PC-3 (cell line): ENCODE measurements at regions not wholly inside any gene's neighbourhood (a gene's known extent, or its start where the extent isn't known, plus 50 kb on each side); places are given as distances from the start of the nearest gene placed in this dataset.
"Not testable (repeated sequence)": the region's sequence is repeated elsewhere in the genome, so short reads cannot be mapped to it uniquely, and the experiment has no call there.

Experiments
- CTCF ChIP-seq: fragments of 300-600 bp; sonication (generic); conservative IDR thresholded peaks from 2 replicates; pipeline ENCODE4 v1.5.1; 2017; ENCODE audit warnings: antibody characterized with exemption, low read depth, mild to moderate bottlenecking, low read length
- EZH2 ChIP-seq: fragments of 300-600 bp; sonication (generic); IDR thresholded peaks from one replicate; pipeline ENCODE4 v1.6.1; 2017; ENCODE audit warnings: antibody characterized with exemption, mild to moderate bottlenecking, low read length; ENCODE audit not compliant: unreplicated experiment
- EZH2phosphoT487 ChIP-seq: fragments of 300-600 bp; sonication (generic); IDR thresholded peaks from 2 replicates; pipeline ENCODE4 v1.6.1; 2018; ENCODE audit warnings: mild to moderate bottlenecking, antibody characterized with exemption, low read length, borderline replicate concordance

DNA sequence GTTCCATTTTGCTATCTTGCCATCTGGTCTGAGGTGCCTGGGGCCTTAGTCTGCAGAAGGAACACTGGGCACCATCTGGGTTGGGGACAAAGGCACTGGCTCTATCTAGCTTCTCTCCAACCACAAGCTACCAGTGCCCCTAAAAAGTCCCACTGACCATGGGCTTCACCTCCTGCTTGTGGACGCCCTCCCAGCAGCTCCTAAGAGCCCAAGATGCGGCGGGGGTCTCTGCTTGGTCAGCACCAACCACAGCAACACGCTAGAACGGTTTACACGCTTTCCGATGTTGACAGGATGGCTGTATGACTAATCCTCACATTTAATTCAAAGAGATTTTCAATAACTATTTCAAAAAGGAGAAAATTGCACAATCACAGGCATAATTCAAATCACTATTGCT lies 80.4 kb upstream of the TNK2 start:
- TF ChIP-seq CTCF, EZH2phosphoT487, EZH2: not testable (repeated sequence)
